ENCODE measurements at regions not wholly inside any gene's neighbourhood (a gene's known extent, or its start where the extent isn't known, plus 50 kb on each side); places are given as distances from the start of the nearest gene placed in this dataset.

- TF ChIP-seq Cebpa-rat (IDR thresholded peaks at IDR 0.05), result no peak
These were observed 279.5 kb upstream of the PCDH20 start for GRCh38 chr13:61695147-61695546.

DNA sequence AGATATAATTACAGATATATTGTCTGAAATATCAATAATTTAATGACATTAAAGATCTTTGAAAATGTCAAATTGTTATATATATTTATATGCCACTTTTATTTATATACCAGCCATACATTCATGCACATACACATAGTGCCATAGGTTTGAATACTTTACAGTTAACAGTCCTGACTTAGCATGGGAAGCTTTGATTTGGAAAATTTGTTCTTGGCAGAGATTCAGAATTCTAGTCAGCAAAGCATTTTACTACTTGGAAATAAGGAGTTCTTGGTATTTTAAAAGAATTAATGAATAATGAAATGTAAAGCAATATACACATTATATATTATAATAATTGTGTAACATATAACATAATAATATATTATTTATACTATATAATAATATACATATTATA is 277.0 kb upstream of the PCDH20 start:
- Histone ChIP-seq H3K4me3 (no peak overlapping the region), H3K9me3 (no peaks in the 10 kb centered on the region), H4K20me1 (no peaks in the 10 kb centered on the region), H3K4me2 (no peak overlapping the region), H3K9ac (no peak overlapping the region), H3K4me1 (no peaks in the 10 kb centered on the region), H3K27me3 (no peaks in the 10 kb centered on the region), H3K27ac (no peak overlapping the region), H3K36me3 (no peaks in the 10 kb centered on the region)
- TF ChIP-seq Cebpa-rat (IDR thresholded peaks at IDR 0.05), result no peak

More at GRCh38 chr13:61695147-61695546, 279.5 kb upstream of the PCDH20 start:
- Histone ChIP-seq H3K9me3 (no peaks in the 10 kb centered on the region), H3K27me3 (no peaks in the 10 kb centered on the region), H3K27ac (no peak overlapping the region), H3K36me3 (no peaks in the 10 kb centered on the region), H4K20me1 (no peaks in the 10 kb centered on the region), H3K4me2 (no peak overlapping the region), H3K4me1 (no peaks in the 10 kb centered on the region), H3K9ac (no peak overlapping the region), H3K4me3 (no peak overlapping the region)

GRCh38 chr13:61685682-61686012 is 270.0 kb upstream of the PCDH20 start:
- Histone ChIP-seq H3K36me3 (no peaks in the 10 kb centered on the region), H3K4me3 (no peak overlapping the region), H3K9me3 (peaks cover 7% of the 10 kb centered on the region; the same call in 1 of the 2 replicates), H3K27me3 (no peaks in the 10 kb centered on the region), H4K20me1 (no peaks in the 10 kb centered on the region), H3K4me1 (no peaks in the 10 kb centered on the region), H3K4me2 (no peak overlapping the region), H3K27ac (no peak overlapping the region), H3K9ac (no peak overlapping the region)
- no peak for TF ChIP-seq Cebpa-rat (IDR thresholded peaks at IDR 0.05)

- Histone ChIP-seq H3K4me3 (no peak overlapping the region), H3K9me3 (peaks cover 7% of the 10 kb centered on the region; the same call in 1 of the 2 replicates), H4K20me1 (no peaks in the 10 kb centered on the region), H3K36me3 (no peaks in the 10 kb centered on the region), H3K9ac (no peak overlapping the region), H3K27me3 (no peaks in the 10 kb centered on the region), H3K27ac (no peak overlapping the region), H3K4me1 (no peaks in the 10 kb centered on the region), H3K4me2 (no peak overlapping the region)
- no peak for TF ChIP-seq Cebpa-rat (IDR thresholded peaks at IDR 0.05)
These were observed 269.5 kb upstream of the PCDH20 start for GRCh38 chr13:61684976-61685681.

DNA sequence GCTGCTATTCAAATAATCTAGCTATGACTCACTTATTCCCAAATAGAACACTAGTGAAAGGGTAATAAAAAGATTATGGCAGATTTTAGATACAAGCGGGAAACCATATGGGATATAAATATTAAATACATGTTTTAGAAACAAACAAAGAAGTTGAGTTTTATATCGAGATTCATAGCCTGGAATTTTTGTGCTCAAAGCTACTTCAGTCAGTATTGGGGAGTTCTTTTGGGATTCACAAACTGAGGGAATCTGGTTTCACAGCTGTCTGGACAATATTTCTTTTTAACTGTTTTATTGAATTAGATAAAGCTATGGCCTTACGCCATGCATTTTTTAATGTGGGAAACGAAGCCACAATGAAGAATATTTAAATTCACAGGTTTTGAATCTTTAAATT is 257.1 kb upstream of the PCDH20 start:
- Histone ChIP-seq H3K4me3 (no peak overlapping the region), H3K27me3 (no peaks in the 10 kb centered on the region), H3K9me3 (0 out of 2 replicates have a peak, but pooled peaks cover 3% of the 10 kb centered on the region), H3K9ac (no peak overlapping the region), H3K27ac (no peak overlapping the region), H4K20me1 (no peaks in the 10 kb centered on the region), H3K4me1 (no peaks in the 10 kb centered on the region), H3K4me2 (no peak overlapping the region), H3K36me3 (no peaks in the 10 kb centered on the region)
- TF ChIP-seq Cebpa-rat (IDR thresholded peaks at IDR 0.05), result no peak

- no peaks in the 10 kb centered on the region for H3K27me3 ChIP-seq
- H4K20me1 ChIP-seq, result no peaks in the 10 kb centered on the region
- no peaks in the 10 kb centered on the region for H3K36me3 ChIP-seq
- H3K27ac ChIP-seq, result no peak overlapping the region
- H3K4me2 ChIP-seq, result no peak overlapping the region
- no peak for TF ChIP-seq Cebpa-rat (IDR thresholded peaks at IDR 0.05)
- no peaks in the 10 kb centered on the region for H3K4me1 ChIP-seq
- H3K4me3 ChIP-seq, result no peak overlapping the region
- 0 out of 2 replicates have a peak, but pooled peaks cover 3% of the 10 kb centered on the region for H3K9me3 ChIP-seq
- no peak overlapping the region for H3K9ac ChIP-seq
These were observed 254.9 kb upstream of the PCDH20 start for GRCh38 chr13:61670384-61671161.

DNA sequence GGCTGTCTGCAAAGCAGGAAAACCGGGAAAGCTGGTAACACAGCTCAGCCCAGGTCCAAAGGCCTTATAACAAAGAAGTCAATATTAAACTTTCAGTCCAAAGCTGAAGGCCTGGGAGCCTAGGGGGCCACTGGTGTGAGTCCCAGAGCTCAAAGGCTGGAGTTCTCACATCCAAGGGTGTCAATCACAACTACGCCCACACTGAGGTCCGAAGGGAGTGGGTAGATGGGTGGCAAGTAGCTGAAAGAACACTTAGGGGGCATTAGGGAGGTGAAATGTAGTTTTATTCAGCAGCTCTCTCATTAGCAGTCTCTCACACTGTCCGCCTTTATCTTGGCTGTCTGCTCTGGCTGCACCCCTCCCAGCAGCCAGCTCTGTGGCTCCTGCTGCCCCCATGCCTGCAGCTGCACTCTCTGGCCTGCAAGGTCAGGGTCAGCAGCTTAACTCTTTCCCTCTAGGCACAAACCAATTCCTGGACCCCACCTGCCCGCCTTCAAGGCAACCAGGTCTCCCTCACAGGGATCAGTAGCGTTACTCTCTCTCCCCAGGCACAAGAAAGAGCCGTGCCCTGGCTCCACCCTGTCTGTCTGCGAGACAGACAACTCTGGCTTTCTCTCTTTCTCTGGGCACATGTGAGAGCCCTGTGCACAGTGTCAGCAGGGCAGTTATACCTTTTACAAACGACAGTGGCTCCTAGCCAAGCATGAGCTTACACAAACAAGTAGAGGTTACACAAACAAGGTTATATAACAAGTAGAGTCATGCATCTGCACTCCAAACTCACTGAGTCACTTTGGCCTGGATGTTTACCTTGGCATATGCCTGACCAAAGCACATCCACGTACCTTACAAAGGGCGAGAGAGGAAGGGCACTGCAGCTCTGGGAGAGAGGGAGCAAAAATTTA is 249.4 kb upstream of the PCDH20 start:
- Histone ChIP-seq H3K27me3 (no peaks in the 10 kb centered on the region), H3K9ac (no peak overlapping the region), H3K4me2 (no peak overlapping the region), H3K36me3 (no peaks in the 10 kb centered on the region), H4K20me1 (no peaks in the 10 kb centered on the region), H3K27ac (no peak overlapping the region), H3K4me1 (no peaks in the 10 kb centered on the region), H3K4me3 (no peak overlapping the region), H3K9me3 (no peaks in the 10 kb centered on the region)
- no peak for TF ChIP-seq Cebpa-rat (IDR thresholded peaks at IDR 0.05)

DNA sequence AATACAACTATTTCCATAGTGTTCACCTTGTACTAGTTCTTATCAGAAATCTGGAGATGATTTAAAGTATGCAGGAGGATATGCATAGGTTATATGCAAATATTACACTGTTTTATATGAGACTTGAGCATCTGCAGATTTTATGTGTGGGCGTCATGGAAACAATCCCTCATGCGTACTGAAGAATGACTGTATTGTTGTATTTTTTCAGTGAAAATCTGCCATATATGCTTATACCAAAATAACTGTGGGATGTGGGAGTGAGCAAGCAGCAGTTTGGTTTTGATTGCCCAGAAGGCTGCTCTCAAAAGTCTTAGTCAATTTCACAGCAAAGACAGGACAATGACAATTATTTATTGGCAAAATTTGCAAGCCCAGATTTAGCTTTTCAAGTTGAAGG is 238.8 kb upstream of the PCDH20 start:
- TF ChIP-seq Cebpa-rat (IDR thresholded peaks at IDR 0.05), result no peak
- Histone ChIP-seq H3K9me3 (no peaks in the 10 kb centered on the region), H3K36me3 (no peaks in the 10 kb centered on the region), H3K4me2 (no peak overlapping the region), H4K20me1 (no peaks in the 10 kb centered on the region), H3K4me1 (no peaks in the 10 kb centered on the region), H3K27ac (no peak overlapping the region), H3K9ac (no peak overlapping the region), H3K27me3 (no peaks in the 10 kb centered on the region), H3K4me3 (no peak overlapping the region)

DNA sequence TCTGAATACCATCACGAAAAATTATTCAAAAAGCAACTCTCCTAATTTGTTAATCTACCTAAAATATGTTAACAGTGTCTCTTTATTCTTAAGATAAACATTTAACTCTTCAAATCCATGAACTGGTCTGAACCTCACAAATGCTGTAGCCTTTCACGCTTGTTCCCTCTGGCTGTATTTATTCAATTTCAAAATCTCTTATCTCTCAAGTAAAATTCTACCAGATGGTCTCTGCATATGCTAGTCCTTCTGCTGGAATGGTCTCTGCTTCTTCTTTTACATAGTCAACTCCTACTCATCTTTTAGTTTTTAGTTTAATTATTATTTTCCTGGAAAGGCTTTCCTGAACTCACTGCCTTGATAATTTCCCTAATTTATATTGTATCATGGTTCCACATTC is 232.9 kb upstream of the PCDH20 start:
- no peaks in the 10 kb centered on the region for H3K36me3 ChIP-seq
- no peaks in the 10 kb centered on the region for H3K9me3 ChIP-seq
- no peak overlapping the region for H3K4me2 ChIP-seq
- H3K27ac ChIP-seq, result no peak overlapping the region
- no peaks in the 10 kb centered on the region for H3K27me3 ChIP-seq
- no peaks in the 10 kb centered on the region for H4K20me1 ChIP-seq
- H3K4me3 ChIP-seq, result no peak overlapping the region
- no peak overlapping the region for H3K9ac ChIP-seq
- no peaks in the 10 kb centered on the region for H3K4me1 ChIP-seq
- no peak for TF ChIP-seq Cebpa-rat (IDR thresholded peaks at IDR 0.05)

Measured in BLaER1 (cell line).